SH-SY5Y (cell line): ENCODE measurements at regions not wholly inside any gene's neighbourhood (a gene's known extent, or its start where the extent isn't known, plus 50 kb on each side); places are given as distances from the start of the nearest gene placed in this dataset.

ENCODE experiments used
- GATA2 ChIP-seq: IDR thresholded peaks from 2 replicates; pipeline ENCODE4 v1.6.1; 2011; ENCODE audit warnings: mild to moderate bottlenecking, low read depth, low read length
- GATA3 ChIP-seq: IDR thresholded peaks from 2 replicates; pipeline ENCODE4 v1.6.1; 2011; ENCODE audit warnings: low read depth, mild to moderate bottlenecking, low read length, moderate library complexity

DNA sequence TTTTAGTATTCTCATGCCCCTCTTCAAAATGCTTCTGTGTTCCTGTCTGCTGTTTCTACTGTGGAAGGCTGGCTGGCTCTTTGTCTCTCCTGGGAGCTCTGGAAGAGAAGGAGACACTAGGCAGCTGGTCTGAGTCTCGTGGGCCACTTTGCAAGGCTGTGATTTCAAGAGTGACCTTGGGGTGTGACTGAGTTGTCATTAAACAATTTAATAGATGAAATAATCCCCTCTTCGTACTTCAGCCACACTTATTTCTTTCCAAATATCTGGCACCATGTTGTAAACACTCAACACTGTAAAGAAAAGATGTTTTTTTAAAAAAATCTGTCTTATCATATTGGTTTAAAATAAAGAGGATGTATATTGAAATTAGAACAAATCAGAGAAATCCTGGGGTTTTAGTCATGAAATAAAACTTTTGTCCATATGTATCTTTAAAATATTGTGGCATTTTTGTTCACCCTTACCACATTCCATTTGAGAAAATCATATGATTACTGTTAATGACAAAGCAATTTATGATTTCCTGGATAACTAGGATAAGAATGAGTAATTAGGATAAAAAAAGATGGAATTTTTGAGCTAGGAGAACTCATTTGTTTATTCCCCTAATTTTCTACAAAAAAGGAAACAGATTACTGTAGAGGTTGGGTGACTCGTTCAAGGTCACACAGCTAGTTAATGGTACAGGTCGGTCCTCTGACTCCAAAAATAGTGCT lies 200.8 kb downstream of the MAT2B start:
- TF ChIP-seq GATA3 (no peak), GATA2 (no peak)

DNA sequence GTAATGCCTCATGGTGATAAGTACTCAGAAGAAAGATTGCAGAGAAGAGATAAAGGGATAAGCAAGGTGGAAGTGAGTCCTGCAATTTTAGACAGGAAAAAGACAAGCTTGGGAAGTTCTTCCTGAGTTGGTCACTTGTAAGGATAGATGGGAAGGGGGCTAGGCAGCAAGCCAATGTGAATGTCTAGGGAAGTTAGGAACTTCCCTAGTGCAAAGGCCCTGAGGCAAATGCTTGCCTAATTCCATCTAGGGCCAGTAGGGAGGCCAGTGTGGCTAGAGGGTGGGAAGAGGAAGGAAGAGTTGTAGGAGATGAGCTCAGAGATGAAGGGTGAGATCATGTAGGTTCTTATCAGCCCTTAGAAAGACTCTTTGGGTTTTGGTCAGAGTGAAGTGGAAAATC lies 206.6 kb downstream of the MAT2B start:
- no peak for TF ChIP-seq GATA2
- no peak for TF ChIP-seq GATA3

DNA sequence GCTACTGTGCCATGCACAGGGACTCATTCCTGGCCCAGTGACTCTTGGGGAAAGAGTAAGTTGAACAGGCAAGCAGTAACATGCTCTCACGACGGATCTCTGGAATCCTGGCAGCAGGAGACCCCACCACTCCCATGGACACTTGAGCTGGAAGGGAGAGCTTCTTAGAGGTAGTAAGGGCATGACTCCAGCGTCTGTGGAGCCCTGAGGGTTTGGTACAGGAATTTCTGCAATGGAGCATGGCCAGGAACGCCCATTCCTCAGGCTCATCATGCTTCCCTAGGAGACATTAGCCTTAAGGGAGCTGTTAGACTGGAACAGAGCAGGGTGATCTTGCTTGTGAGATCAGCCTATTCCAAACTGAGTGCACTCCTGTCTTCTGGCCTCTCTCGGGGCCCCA lies 212.9 kb downstream of the MAT2B start:
- no peak for TF ChIP-seq GATA3
- no peak for TF ChIP-seq GATA2

DNA sequence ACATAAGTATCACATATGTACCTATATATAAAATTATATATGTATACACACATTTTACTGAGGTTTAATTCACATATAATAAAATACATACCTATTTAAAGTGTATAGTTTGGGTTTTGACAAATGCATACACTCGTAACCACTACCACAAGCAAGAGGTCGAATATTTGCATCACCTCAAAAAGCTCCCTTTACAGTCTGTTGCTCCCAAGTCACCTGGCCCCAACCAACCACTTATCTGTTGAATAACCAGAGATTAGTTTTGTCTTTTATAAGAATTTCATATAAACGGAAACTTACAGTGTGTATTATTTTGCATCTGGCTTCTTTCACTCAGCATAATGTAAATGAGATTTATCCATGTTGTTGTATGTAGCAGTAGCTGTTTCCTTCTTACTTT lies 218.9 kb downstream of the MAT2B start:
- TF ChIP-seq GATA3: no peak
- TF ChIP-seq GATA2: no peak

DNA sequence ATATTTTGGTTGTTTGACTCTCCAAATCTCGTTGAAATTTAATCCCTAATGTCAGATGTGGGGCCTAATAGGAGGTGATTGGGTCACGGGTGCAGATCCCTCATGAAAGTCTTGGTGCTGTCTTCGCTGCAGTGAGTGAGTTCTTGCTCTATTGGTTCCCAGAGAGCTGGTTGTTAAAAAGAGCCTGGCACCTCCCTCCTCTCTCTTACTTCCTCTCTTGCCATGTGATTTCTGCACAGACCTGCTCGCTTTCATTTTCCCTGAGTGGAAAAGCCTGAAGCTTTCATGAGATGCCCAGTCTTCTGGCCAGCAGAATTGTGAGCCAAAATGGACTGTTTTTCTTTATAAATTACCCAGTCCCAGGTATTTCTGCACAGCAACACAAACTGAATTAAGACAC lies 221.6 kb downstream of the MAT2B start:
- TF ChIP-seq GATA3 (no peak), GATA2 (no peak)

DNA sequence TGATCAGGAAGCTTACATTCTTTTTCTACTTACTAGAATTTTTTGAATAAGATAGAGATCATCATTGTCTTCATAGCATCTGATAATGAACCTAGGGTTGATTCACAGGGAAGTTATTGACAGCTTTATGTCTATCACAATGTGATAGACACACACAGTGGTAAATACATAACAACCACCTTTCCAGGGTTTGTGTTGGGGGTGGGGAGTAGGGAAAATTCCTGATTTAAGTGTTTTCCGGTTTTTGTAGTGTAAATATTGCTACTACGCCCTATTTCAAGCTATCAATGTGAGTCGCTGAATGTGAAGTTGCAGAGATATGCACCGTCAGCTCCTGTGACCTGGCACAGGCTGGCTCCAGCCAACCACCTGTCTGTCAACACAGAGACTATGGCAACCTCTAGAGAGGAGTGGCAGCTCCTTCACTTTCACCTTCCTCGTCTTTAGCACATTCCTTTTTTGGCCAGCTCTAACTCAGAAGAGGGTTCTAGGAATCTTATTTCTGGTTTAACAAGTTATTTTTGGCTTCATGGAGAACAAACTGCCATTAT lies 224.9 kb downstream of the MAT2B start:
- TF ChIP-seq GATA2 (no peak), GATA3 (no peak)

DNA sequence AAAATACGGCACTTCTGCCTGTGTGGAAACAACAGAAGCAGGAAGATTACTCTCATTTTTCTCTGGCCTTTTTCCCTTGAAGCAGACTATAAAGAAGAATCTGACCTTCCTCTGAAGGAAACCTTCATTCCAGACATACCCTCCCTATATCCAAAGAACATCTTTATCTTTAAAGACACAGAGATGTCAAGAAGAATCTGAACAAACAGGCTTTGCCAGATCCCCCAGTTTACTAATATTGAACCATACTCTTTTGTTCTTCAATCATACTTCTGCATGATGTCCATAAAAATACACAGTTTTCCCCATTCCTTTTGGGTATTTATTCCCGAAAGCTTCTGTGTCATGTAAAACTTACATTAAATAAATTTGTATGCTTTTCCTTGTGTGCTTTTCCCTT lies 225.8 kb downstream of the MAT2B start:
- no peak for TF ChIP-seq GATA3
- no peak for TF ChIP-seq GATA2

DNA sequence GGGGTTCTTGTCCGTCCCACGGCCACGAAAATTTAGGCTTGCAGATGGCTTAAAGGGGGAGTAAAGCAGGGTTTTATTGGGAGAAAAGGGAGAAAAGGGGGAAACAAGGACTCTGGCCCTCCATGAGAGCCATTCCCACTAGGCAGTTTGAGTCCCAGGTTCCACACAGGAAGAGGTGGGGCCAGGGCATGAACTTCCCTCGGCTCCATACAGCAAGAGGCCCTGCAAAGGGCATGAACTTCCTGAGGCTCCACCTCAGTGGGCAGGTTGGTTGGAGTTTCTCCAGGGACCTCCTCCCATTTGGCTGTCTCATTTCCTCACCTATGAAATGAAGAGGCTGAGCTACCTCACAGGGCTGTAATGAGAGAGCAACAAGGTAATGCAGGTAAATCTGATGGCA lies 229.7 kb downstream of the MAT2B start:
- no peak for TF ChIP-seq GATA2
- TF ChIP-seq GATA3: no peak

DNA sequence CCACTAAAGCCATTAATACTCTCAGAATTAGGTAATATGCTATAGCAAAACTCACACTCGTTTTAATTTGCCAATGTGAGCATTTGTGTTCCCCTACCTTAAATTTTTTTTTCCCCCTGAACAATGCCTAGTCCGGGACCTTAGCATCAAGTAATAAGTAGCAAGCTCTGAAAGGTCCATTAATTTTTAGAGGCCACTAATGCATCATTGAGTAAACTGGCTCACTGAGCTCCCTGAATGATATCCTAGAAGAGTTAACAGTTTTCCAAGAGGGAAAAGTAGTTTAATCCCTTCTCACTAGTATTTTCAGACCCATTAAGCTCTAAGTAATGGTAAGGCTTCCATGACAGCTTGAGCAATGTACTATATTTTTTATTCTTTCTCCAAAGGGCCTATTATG lies 242.2 kb downstream of the MAT2B start:
- TF ChIP-seq GATA2 (no peak), GATA3 (no peak)

DNA sequence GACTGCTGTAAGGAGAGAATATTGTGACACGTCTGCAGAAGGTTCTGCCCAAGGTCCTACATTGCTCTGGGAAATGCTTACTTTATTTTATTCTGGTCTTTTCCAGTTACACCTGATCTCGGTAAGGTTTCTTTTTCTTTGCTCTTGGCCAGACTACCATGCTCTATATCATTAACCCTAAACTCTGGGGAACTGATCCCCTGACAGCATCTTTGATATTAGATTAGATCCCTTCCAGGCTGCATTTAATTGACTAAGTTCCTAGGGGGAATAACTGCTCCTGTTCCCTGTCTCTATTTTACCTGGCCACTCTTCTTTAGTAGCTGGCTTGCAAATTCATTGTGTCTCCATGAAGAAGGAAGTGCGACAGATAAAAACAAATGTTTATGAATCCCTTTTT lies 243.5 kb downstream of the MAT2B start:
- TF ChIP-seq GATA3: no peak

DNA sequence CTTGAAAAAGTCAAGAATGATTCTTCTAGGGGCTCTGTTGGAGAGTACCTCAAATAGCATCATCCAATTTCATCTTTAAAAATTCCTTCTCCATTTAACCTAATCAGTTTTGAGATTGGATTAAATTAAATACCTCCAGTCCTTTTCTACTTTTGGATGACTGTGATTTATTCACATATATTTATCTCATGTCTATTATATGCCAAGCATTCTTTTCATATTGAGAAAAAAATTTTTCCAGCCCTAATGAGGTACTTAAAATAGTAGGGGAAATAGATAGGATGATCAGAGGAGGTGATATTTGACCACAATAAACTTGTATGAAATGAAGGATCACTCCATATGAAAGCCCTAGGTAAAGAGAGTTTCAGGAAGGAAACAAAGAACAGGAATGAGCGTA lies 250.1 kb downstream of the MAT2B start:
- TF ChIP-seq GATA2 (no peak), GATA3 (no peak)

DNA sequence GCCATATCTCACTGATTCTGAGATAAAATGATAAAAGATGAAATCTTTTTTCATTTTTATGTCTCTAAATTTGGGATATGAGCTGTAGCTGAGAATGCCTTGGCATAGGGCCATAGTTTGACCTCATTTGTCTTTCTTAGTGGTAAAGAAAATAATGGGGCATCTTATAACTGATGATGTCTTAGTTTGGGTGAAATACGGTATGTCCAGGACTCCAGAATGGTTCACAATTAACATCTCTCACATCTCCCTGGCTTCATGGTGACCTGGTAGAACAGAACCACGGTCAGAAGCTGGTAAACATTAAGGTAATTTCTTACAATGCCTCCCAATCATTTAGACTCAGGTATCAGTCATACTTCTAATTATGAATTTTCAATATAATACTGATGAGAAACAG lies 250.8 kb downstream of the MAT2B start:
- TF ChIP-seq GATA3: no peak
- TF ChIP-seq GATA2: no peak

DNA sequence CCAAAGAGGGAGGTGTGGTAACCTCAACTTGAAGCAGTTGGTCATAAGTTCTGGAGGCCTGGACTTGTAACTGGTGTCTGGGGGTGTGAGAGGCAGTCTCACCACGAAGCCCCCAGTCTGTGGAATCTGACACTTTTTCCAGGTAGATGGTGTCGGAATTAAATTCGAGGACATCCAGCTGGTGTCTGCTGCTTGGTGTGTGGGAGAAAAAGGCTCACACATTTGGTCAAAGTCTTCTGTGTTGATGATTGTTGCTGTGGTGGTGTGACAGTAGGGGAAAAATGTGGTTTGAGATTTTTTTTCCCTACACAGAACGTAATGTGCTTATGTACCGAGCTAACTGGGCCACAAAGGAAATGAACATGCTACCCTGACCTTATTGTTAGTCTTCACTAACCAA lies 251.9 kb downstream of the MAT2B start:
- TF ChIP-seq GATA3 (no peak), GATA2 (no peak)

DNA sequence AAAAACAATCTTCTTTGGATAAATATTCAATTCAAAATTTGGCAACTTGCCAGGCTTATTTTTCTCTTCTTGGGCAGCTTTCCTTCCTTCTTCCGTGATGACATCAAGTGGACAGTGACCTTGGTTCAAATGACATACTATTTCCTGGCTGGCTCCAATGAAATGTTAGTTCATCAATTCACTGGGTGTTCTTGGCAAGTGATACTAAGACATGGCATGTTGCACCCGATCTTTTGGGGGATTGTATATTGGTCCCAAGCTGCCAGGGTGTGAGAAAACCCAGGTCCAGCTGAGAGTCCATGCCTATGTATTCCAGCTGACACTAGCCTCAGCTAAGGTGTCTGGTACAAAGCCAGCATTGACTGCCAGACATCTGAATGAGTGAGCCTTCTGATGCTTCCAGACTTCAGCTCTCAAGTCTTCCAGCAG lies 252.9 kb downstream of the MAT2B start:
- TF ChIP-seq GATA2 (no peak), GATA3 (no peak)

DNA sequence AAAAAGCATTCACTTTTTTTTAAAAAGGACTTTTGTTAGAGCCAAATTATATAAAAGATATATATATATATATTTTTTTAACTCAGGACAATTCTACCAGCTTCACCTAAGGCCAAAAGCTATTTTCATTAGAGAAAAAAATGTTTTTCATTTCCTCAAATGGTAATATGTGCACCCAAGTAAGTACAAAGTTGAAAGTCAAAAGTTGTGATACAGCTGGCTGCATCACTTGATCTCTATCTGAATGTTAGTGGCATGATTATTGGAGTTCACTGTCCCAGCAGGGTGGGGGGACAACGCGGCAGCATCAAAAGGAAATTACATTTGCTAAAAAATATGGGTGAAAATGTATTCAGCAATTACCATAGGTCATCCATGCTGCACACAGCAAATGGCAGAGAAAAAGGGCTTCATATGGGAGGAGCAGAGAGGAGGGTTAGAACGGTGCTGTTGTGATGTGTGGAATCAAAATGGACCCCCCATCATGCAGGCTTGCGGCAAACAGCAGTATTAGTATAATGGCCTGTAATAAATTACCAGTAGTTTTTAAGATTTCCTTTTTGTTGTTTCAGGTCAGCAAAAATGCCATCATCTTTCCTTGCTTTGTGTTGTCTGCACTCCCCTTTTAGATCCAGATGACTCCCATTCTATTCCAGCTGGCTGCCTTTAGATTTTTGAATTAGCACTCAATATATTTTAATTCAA lies 253.7 kb downstream of the MAT2B start:
- no peak for TF ChIP-seq GATA2
- no peak for TF ChIP-seq GATA3
